ENCODE measurements at regions not wholly inside any gene's neighbourhood (a gene's known extent, or its start where the extent isn't known, plus 50 kb on each side); places are given as distances from the start of the nearest gene placed in this dataset.
"Not testable (repeated sequence)": the region's sequence is repeated elsewhere in the genome, so short reads cannot be mapped to it uniquely, and the experiment has no call there.

- no peak for DNase-seq (ENCODE audit: low read depth, low spot score)
Measured at GRCh38 chr5:143898916-143899591, 87.1 kb downstream of the HMHB1 start.

- no peak for DNase-seq (ENCODE audit: low read depth, low spot score)
Measured at GRCh38 chr5:143908959-143909358, 97.0 kb downstream of the HMHB1 start.

GRCh38 chr5:143913008-143913752 is 101.2 kb downstream of the HMHB1 start:
- DNase-seq (ENCODE audit: low read depth, low spot score): peak; percentile 69

GRCh38 chr5:143914756-143915155 is 102.8 kb downstream of the HMHB1 start:
- DNase-seq (ENCODE audit: low read depth, low spot score): no peak

- DNase-seq (ENCODE audit: low read depth, low spot score): no peak
Measured at GRCh38 chr5:143916451-143916850, 104.5 kb downstream of the HMHB1 start.

- no peak for DNase-seq (ENCODE audit: low read depth, low spot score)
Measured at GRCh38 chr5:143918961-143919360, 107.0 kb downstream of the HMHB1 start.

GRCh38 chr5:143920772-143921171 is 108.8 kb downstream of the HMHB1 start:
- DNase-seq (ENCODE audit: low read depth, low spot score): peak; percentile 39

- DNase-seq (ENCODE audit: low read depth, low spot score): peak; percentile 53
Measured at GRCh38 chr5:143921525-143922311, 109.8 kb downstream of the HMHB1 start.

- DNase-seq (ENCODE audit: low read depth, low spot score): peak; percentile 70
Measured at GRCh38 chr5:143922718-143923117, 110.8 kb downstream of the HMHB1 start.

GRCh38 chr5:143923634-143924266 is 111.8 kb downstream of the HMHB1 start:
- DNase-seq (ENCODE audit: low read depth, low spot score): peak; percentile 43

- peak; percentile 24 for DNase-seq (ENCODE audit: low read depth, low spot score)
Measured at GRCh38 chr5:143924311-143924978, 112.5 kb downstream of the HMHB1 start.

GRCh38 chr5:143924979-143925325 is 113.0 kb downstream of the HMHB1 start:
- not testable (repeated sequence) for DNase-seq (ENCODE audit: low read depth, low spot score)

- no peak for DNase-seq (ENCODE audit: low read depth, low spot score)
Measured at GRCh38 chr5:143929486-143929885, 117.5 kb downstream of the HMHB1 start.

- DNase-seq (ENCODE audit: low read depth, low spot score): no peak
Measured at GRCh38 chr5:143930561-143930960, 118.6 kb downstream of the HMHB1 start.

- DNase-seq (ENCODE audit: low read depth, low spot score): no peak
Measured at GRCh38 chr5:143931476-143931875, 119.5 kb downstream of the HMHB1 start.

- no peak for DNase-seq (ENCODE audit: low read depth, low spot score)
Measured at GRCh38 chr5:143931986-143932385, 120.0 kb downstream of the HMHB1 start.

- DNase-seq (ENCODE audit: low read depth, low spot score): no peak
Measured at GRCh38 chr5:143932584-143932983, 120.6 kb downstream of the HMHB1 start.

- no peak for DNase-seq (ENCODE audit: low read depth, low spot score)
Measured at GRCh38 chr5:143933451-143933850, 121.5 kb downstream of the HMHB1 start.

GRCh38 chr5:143934821-143935220 is 122.9 kb downstream of the HMHB1 start:
- DNase-seq (ENCODE audit: low read depth, low spot score): no peak

GRCh38 chr5:143938230-143938629 is 126.3 kb downstream of the HMHB1 start:
- DNase-seq (ENCODE audit: low read depth, low spot score): no peak

- DNase-seq (ENCODE audit: low read depth, low spot score): no peak
Measured at GRCh38 chr5:143946837-143947236, 134.9 kb downstream of the HMHB1 start.

Measured in astrocyte of the hippocampus (primary cell).